HCT116 (cell line): ENCODE measurements at regions not wholly inside any gene's neighbourhood (a gene's known extent, or its start where the extent isn't known, plus 50 kb on each side); places are given as distances from the start of the nearest gene placed in this dataset.

ENCODE experiments used
- ATAC-seq: fragments of 200-7000 bp; cut with Tn5 transposase; 2 replicates; pipeline ENCODE4 v1.9.1; 2020; ENCODE audit warnings: mild to moderate bottlenecking, moderate library complexity
- BruUV-seq: library from RNA; stranded (reverse); fragments of 400-500 nt; replicated peaks from 2 replicates; lab custom pipeline; 2021; lab: Mats Ljungman, UMichigan
- CTCF ChIA-PET: fragments of 300-600 bp; sonication (Branson Sonifier 250); formaldehyde crosslinking; loops from one replicate; lab custom pipeline; 2021; ENCODE audit warnings: antibody characterized with exemption; lab: Charles Lee
- POLR2A ChIA-PET: fragments of 300-600, 350-600 bp; sonication (Branson Sonifier 250); formaldehyde crosslinking; loops from one replicate; lab custom pipeline; 2021; ENCODE audit warnings: antibody characterized with exemption; lab: Charles Lee
- RAD21 ChIA-PET, 2 experiments: fragments of 300-600 bp; sonication (Branson Sonifier 250); formaldehyde crosslinking; loops; one replicate each; lab custom pipeline; 2023; ENCODE audit warnings: low total read pairs in 2 of 2; ENCODE audit not compliant: uncharacterized antibody in 2 of 2, unreplicated experiment in 2 of 2, low non-redundant PET in 1 of 2; lab: Charles Lee
- DNase-seq: peaks from one replicate; pipeline ENCODE4 v3.0.0-alpha.2; 2010; ENCODE audit warnings: low read depth, low spot score
- H2AFZ ChIP-seq: fragments of 200-600 bp; shearing (Covaris generic), sonication (generic); 2 replicates; pipeline ENCODE4 v1.6.1; 2017; ENCODE audit warnings: low read depth, mixed run types, mixed read lengths, antibody characterized with exemption, low read length; ENCODE audit not compliant: poor library complexity, severe bottlenecking
- H3K27ac ChIP-seq: 2 replicates; pipeline ENCODE4 v1.5.1; 2012; ENCODE audit warnings: low read depth, low read length
- H3K27me3 ChIP-seq: fragments of 200-600 bp; sonication (generic); 2 replicates; pipeline ENCODE4 v1.6.1; 2016; ENCODE audit warnings: mixed run types, low read length, mixed read lengths; ENCODE audit not compliant: insufficient read depth
- H3K36me3 ChIP-seq, 2 experiments: fragments of 200-500 bp in 1 of 2; fragments of 200-600 bp in 1 of 2; sonication (Bioruptor generic) in 1 of 2; sonication (generic) in 1 of 2; 2 replicates each; pipeline versions ENCODE4 v1.5.1 to v1.6.1; 2014 to 2016; ENCODE audit warnings: low read length in 2 of 2, inconsistent platforms in 1 of 2, mixed read lengths in 1 of 2, mixed run types in 1 of 2; ENCODE audit not compliant: insufficient read depth in 2 of 2, control insufficient read depth in 1 of 2
- H3K4me1 ChIP-seq, 2 experiments: fragments of 200-600 bp in 1 of 2; sonication (generic) in 1 of 2; 2 replicates each; pipeline versions ENCODE4 v1.5.1 to v1.6.1; 2012 to 2017; ENCODE audit warnings: low read length in 2 of 2, inconsistent platforms in 1 of 2, mild to moderate bottlenecking in 1 of 2, mixed read lengths in 1 of 2, mixed run types in 1 of 2, moderate library complexity in 1 of 2; ENCODE audit not compliant: insufficient read depth in 2 of 2, control insufficient read depth in 1 of 2
- H3K4me2 ChIP-seq: fragments of 200-600 bp; sonication (generic); 2 replicates; pipeline ENCODE4 v1.6.1; 2017; ENCODE audit warnings: mixed run types, low read length, mixed read lengths
- H3K4me3 ChIP-seq, 2 experiments: fragments of 200-600 bp in 1 of 2; sonication (generic) in 1 of 2; replicated peaks in 1 of 2; 2 replicates each; pipeline ENCODE4 v1.5.1; 2011 to 2016; ENCODE audit warnings: low read length in 2 of 2, control low read depth in 1 of 2, low read depth in 1 of 2, mild to moderate bottlenecking in 1 of 2, mixed read lengths in 1 of 2, mixed run types in 1 of 2
- H3K79me2 ChIP-seq: fragments of 200-600 bp; sonication (generic); 2 replicates; pipeline ENCODE4 v1.6.1; 2017; ENCODE audit warnings: mild to moderate bottlenecking, mixed run types, low read length, moderate library complexity, mixed read lengths; ENCODE audit not compliant: insufficient read depth
- H3K9ac ChIP-seq: fragments of 200-600 bp; sonication (generic); 2 replicates; pipeline ENCODE4 v1.6.1; 2016; ENCODE audit warnings: low read length, mixed read lengths
- H3K9me2 ChIP-seq: fragments of 200-600 bp; sonication (generic), shearing (Covaris generic); 2 replicates; pipeline ENCODE4 v1.6.1; 2017; ENCODE audit warnings: mixed run types, mild to moderate bottlenecking, moderate library complexity; ENCODE audit not compliant: insufficient read depth
- H3K9me3 ChIP-seq, 2 experiments: fragments of 200-500 bp in 1 of 2; fragments of 200-600 bp in 1 of 2; sonication (Bioruptor generic) in 1 of 2; sonication (generic) in 1 of 2; 2 replicates each; pipeline ENCODE4 v1.6.1; 2014 to 2017; ENCODE audit warnings: low read length in 2 of 2, mixed read lengths in 2 of 2, inconsistent platforms in 1 of 2, low read depth in 1 of 2, mild to moderate bottlenecking in 1 of 2, mixed run types in 1 of 2, moderate library complexity in 1 of 2; ENCODE audit not compliant: control insufficient read depth in 1 of 2, insufficient read depth in 1 of 2
- H4K20me1 ChIP-seq: fragments of 200-600 bp; sonication (generic), shearing (Covaris generic); 2 replicates; pipeline ENCODE4 v1.6.1; 2017; ENCODE audit warnings: mixed run types, mild to moderate bottlenecking, moderate library complexity; ENCODE audit not compliant: insufficient read depth
- CBX3 ChIP-seq: IDR thresholded peaks from 2 replicates; pipeline ENCODE4 v1.6.1; 2012; ENCODE audit warnings: low read depth
- CEBPB ChIP-seq: IDR thresholded peaks from 2 replicates; pipeline ENCODE4 v1.6.1; 2012; ENCODE audit warnings: low read depth
- EGR1 ChIP-seq: IDR thresholded peaks from 2 replicates; pipeline ENCODE4 v1.6.1; 2012; ENCODE audit warnings: low read depth
- EZH2 ChIP-seq: fragments of 200-600 bp; sonication (generic); IDR thresholded peaks from 2 replicates; pipeline ENCODE4 v1.6.1; 2017; ENCODE audit warnings: antibody characterized with exemption, mixed run types
- EZH2phosphoT487 ChIP-seq: fragments of 200-600 bp; IDR thresholded peaks from 2 replicates; pipeline ENCODE4 v1.6.1; 2018; ENCODE audit warnings: antibody characterized with exemption, borderline replicate concordance
- FOSL1 ChIP-seq: IDR thresholded peaks from 2 replicates; pipeline ENCODE4 v1.6.1; 2012; ENCODE audit warnings: low read depth
- JUND ChIP-seq: IDR thresholded peaks from 2 replicates; pipeline ENCODE4 v1.6.1; 2012
- MAX ChIP-seq: IDR thresholded peaks from 2 replicates; pipeline ENCODE4 v1.6.1; 2012
- POLR2A ChIP-seq: IDR thresholded peaks from 2 replicates; pipeline ENCODE4 v1.7.0; 2011; ENCODE audit warnings: borderline replicate concordance; ENCODE audit not compliant: insufficient read depth, insufficient read length; ENCODE audit errors: extremely low read depth
- POLR2AphosphoS5 ChIP-seq: IDR thresholded peaks from 2 replicates; pipeline ENCODE4 v1.6.1; 2011; ENCODE audit warnings: mild to moderate bottlenecking, low read depth, low read length, moderate library complexity
- RAD21 ChIP-seq: IDR thresholded peaks from 2 replicates; pipeline ENCODE4 v1.6.1; 2012; ENCODE audit warnings: low read depth, mild to moderate bottlenecking
- REST ChIP-seq: IDR thresholded peaks from 2 replicates; pipeline ENCODE4 v1.6.1; 2012; ENCODE audit warnings: low read depth
- SIN3A ChIP-seq: IDR thresholded peaks from 2 replicates; pipeline ENCODE4 v1.6.1; 2012; ENCODE audit warnings: low read depth
- SRF ChIP-seq: IDR thresholded peaks from 2 replicates; pipeline ENCODE4 v1.6.1; 2012; ENCODE audit warnings: low read depth
- TCF7L2 ChIP-seq: IDR thresholded peaks from 2 replicates; pipeline ENCODE4 v1.7.0; 2011; ENCODE audit warnings: borderline replicate concordance, inconsistent platforms; ENCODE audit not compliant: insufficient read depth, insufficient read length; ENCODE audit errors: extremely low read depth
- ZNF274 ChIP-seq: fragments of 200-500 bp; sonication (Bioruptor generic); IDR thresholded peaks from 2 replicates; pipeline ENCODE4 v1.6.1; 2014; ENCODE audit warnings: mild to moderate bottlenecking, low read depth, low read length, inconsistent platforms
- intact Hi-C: fragments of 100-400 bp; cut with micrococcal nuclease; formaldehyde crosslinking; loops from 2 replicates; pipeline ENCODE4 v1.10.0; 2022
- TF ChIP-seq, protein P1 (sequence below), 3 experiments: fragments of 200-600 bp in 1 of 3; sonication (generic) in 1 of 3; IDR thresholded peaks in 2 of 3; conservative IDR thresholded peaks in 1 of 3; 2 replicates each; pipeline ENCODE4 v1.5.1; 2012 to 2017; ENCODE audit warnings: low read depth in 2 of 3, low read length in 2 of 3, antibody characterized with exemption in 1 of 3, borderline replicate concordance in 1 of 3, control low read depth in 1 of 3, mild to moderate bottlenecking in 1 of 3, mixed read lengths in 1 of 3, mixed run types in 1 of 3, moderate library complexity in 1 of 3; ENCODE audit not compliant: insufficient read depth in 1 of 3
- TF ChIP-seq, protein P2 (sequence below): IDR thresholded peaks from 2 replicates; pipeline ENCODE4 v1.6.1; 2012

DNA sequence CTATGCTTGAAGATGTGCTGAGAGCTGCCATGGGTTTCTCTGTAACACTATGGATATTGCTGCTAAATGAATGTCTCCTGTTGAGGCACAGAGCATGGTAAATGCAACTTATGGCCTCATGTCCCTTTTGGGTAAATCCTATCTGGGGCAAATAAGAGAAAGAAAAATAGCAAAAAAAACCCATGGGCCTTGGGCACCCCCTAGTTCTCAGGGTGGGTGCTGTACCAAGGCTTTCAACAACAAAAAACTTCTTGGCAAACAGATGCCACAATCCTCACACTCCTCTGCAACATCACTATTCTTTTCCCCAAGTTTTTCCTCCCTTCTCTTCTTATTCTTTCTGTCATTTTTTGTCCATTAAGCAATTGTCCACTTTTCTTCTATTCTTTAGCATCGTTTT is 340.1 kb upstream of the ROBO2 start:
- ChIA-PET POLR2A (no interaction called here), RAD21 (no interaction called here), CTCF (no interaction called here)
- no peaks in the 10 kb centered on the region for H3K4me1 ChIP-seq
- no peaks in the 10 kb centered on the region for H3K27me3 ChIP-seq
- H3K9me3 ChIP-seq: peaks cover 16 to 21% of the 10 kb centered on the region in 2 experiments; a peak in 3 of 4 replicates
- no TSS peak for BruUV-seq
- DNase-seq: no peak
- no peaks in the 10 kb centered on the region for H4K20me1 ChIP-seq
- no peak overlapping the region for H3K9ac ChIP-seq
- H3K36me3 ChIP-seq: no peaks in the 10 kb centered on the region
- TF ChIP-seq CBX3 (no peak), SIN3A (no peak), POLR2A (no peak), ZNF274 (no peak), CEBPB (no peak), FOSL1 (no peak), RAD21 (no peak), MAX (no peak), EGR1 (no peak), SRF (no peak), TCF7L2 (no peak), POLR2AphosphoS5 (no peak), REST (no peak), JUND (no peak), EZH2 (no peak), EZH2phosphoT487 (no peak)
- TF ChIP-seq, protein P1, sequence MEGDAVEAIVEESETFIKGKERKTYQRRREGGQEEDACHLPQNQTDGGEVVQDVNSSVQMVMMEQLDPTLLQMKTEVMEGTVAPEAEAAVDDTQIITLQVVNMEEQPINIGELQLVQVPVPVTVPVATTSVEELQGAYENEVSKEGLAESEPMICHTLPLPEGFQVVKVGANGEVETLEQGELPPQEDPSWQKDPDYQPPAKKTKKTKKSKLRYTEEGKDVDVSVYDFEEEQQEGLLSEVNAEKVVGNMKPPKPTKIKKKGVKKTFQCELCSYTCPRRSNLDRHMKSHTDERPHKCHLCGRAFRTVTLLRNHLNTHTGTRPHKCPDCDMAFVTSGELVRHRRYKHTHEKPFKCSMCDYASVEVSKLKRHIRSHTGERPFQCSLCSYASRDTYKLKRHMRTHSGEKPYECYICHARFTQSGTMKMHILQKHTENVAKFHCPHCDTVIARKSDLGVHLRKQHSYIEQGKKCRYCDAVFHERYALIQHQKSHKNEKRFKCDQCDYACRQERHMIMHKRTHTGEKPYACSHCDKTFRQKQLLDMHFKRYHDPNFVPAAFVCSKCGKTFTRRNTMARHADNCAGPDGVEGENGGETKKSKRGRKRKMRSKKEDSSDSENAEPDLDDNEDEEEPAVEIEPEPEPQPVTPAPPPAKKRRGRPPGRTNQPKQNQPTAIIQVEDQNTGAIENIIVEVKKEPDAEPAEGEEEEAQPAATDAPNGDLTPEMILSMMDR (IDR thresholded peaks at IDR 0.05 in 2 of 3, conservative IDR thresholded peaks at IDR 0.05 in 1 of 3; ENCODE audit: borderline replicate concordance in 1 of 3, insufficient read depth in 1 of 3, low read depth in 2 of 3, low read length in 2 of 3): no peak
- TF ChIP-seq, protein P2, sequence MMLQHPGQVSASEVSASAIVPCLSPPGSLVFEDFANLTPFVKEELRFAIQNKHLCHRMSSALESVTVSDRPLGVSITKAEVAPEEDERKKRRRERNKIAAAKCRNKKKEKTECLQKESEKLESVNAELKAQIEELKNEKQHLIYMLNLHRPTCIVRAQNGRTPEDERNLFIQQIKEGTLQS: no peak
- no peak overlapping the region for H2AFZ ChIP-seq
- H3K79me2 ChIP-seq: no peaks in the 10 kb centered on the region
- no peak overlapping the region for H3K4me2 ChIP-seq
- intact Hi-C loops: no loop called here
- no peak overlapping the region for H3K4me3 ChIP-seq
- no peak for ATAC-seq
- no peaks in the 10 kb centered on the region for H3K9me2 ChIP-seq
- no peak overlapping the region for H3K27ac ChIP-seq
